Fibroblast of the aortic adventitia (primary cell): ENCODE measurements at regions not wholly inside any gene's neighbourhood (a gene's known extent, or its start where the extent isn't known, plus 50 kb on each side); places are given as distances from the start of the nearest gene placed in this dataset.

Experiments
- DNase-seq: peaks from one replicate; pipeline ENCODE4 v3.0.0-alpha.2; 2010; ENCODE audit warnings: low read depth
- H3K4me3 ChIP-seq: 2 replicates; pipeline ENCODE4 v1.5.1; 2011; ENCODE audit warnings: low read depth, mild to moderate bottlenecking, control low read depth, low read length, moderate library complexity
- CTCF ChIP-seq: IDR thresholded peaks from 2 replicates; pipeline ENCODE4 v1.5.1; 2011; ENCODE audit warnings: mild to moderate bottlenecking, low read length, control low read depth, inconsistent platforms; ENCODE audit not compliant: insufficient read depth

GRCh38 chr22:34333285-34333684 lies 413.0 kb upstream of the LARGE1 start:
- no peak for DNase-seq
- H3K4me3 ChIP-seq, result no peak overlapping the region
- no peak for TF ChIP-seq CTCF

GRCh38 chr22:34334893-34335292 lies 414.6 kb upstream of the LARGE1 start:
- TF ChIP-seq CTCF, result no peak
- no peak for DNase-seq
- H3K4me3 ChIP-seq, result no peak overlapping the region

DNA sequence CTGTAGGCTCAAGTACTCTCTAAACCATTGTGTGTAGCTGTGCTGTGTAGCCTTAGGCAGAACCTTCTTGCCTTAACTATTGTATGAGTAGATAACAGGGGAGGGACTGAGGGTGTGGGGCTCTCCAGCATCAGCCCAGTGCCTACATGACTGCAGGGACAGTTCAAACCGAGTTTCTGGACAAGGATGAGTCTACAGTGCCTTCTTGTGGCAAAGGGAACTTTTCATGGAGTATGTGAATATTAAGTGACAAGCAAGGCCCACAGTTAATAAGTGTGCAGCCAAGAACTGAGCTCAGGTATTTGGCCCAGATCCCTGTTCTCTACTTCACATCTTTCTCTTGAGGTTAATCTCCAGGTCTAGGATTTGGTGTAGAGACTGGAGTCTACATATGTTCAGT lies 424.4 kb upstream of the LARGE1 start:
- TF ChIP-seq CTCF, result no peak
- H3K4me3 ChIP-seq, result no peak overlapping the region
- no peak for DNase-seq

DNA sequence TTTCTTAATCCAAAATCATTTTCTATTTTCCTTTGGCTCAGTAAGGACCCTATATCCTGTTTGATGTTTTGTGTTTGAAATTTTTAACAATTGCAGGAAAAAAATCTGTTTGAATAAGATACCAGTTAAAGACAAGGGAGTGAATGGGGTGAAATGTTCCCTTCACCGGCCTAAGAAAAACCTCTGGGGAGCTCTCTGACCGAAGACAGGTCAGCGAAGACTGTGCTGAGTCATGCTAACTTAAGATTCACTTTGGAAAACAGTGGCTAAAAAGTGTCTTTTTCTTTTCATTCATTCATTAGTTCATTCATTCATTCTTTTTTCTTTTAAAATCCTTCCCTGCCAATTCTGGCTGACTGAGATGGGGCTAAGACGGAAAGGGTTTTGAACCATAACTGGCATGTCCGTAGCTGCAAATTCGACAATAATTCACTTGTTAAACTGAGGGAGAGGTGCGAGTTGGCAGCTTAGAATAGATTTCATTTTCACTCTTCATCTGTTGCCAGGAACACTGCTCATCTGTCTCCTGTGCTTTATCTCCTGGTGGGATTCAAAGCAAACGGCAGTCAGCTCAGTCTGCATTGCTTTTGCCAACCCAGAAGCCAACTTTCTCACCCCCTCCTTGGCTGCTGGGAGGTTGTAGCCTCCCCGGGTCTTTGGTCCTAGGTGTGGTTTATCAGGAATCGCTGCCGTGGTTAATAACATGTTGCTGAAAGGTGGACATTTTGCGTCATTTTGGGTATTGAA lies 434.0 kb upstream of the LARGE1 start:
- no peak for TF ChIP-seq CTCF
- no peak overlapping the region for H3K4me3 ChIP-seq

DNA sequence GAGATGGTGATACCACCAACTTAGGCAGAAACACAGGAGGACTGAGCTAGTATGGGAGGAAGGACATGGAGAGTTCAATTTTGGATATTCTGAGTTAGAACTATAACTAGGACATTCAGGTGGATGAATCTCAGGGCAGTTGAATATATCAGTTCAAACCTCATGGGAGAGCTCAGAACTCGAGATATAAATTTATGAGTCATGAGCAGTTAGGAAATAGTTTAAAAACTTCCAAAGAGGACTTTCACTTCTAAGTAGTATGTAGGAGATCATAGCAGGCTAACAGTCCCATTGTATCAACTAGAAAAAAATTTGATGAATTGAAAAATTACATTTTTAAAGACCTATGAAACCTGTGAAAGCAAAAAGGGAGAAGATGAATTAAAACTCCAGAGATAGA lies 436.2 kb upstream of the LARGE1 start:
- no peak for TF ChIP-seq CTCF
- DNase-seq, result no peak
- no peak overlapping the region for H3K4me3 ChIP-seq

More for the DNA sequence above, 434.0 kb upstream of the LARGE1 start:
- DNase-seq, result no peak

DNA sequence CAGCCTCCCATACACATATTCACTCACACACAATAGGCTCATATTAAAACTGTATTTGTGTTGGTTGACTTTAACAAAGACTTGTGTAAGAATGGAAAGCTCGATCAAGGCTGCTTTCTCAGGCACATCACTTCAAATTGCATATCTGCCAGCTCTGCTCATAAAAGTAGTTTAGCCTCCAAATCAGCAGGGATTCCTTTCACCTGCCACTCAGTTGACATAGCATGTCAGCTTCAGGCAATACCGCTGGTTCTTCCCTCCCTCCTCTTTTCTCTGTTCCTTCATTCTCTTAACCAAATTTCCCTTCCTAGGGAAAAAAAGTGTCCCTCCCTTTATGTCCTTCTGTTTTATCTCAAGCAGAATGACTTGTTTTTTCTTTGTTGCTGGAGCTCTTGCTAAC lies 450.4 kb upstream of the LARGE1 start:
- no peak overlapping the region for H3K4me3 ChIP-seq
- TF ChIP-seq CTCF, result no peak
- DNase-seq, result no peak

GRCh38 chr22:34379825-34380224 lies 459.5 kb upstream of the LARGE1 start:
- H3K4me3 ChIP-seq, result no peak overlapping the region
- TF ChIP-seq CTCF, result no peak
- no peak for DNase-seq
